GM21529 (cell line): ENCODE measurements at regions not wholly inside any gene's neighbourhood (a gene's known extent, or its start where the extent isn't known, plus 50 kb on each side); places are given as distances from the start of the nearest gene placed in this dataset.

Experiments
- ATAC-seq: cut with Tn5 transposase; IDR thresholded peaks from one replicate; pipeline ENCODE4 v1.9.1; 2021; ENCODE audit not compliant: unreplicated experiment

DNA sequence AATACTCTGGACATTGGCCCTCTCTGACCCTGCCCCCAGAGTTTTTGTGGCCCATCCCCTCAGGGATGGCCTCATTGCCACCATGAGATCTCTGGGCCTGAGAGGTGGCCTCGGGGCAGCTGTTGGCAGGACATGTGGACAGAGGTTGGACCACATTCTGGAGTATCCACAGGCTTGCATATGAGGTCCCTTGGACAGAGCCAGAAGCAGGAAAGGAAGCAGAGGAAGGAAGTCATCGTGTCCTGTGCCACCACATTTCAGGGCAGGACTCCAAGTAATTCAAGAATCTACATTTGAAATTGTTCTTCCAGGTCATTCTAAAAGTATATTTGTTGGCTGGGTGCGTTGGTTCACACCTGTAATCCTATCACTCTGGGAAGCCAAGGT lies 95.9 kb upstream of the PPP2R5A start:
- no peak for ATAC-seq

DNA sequence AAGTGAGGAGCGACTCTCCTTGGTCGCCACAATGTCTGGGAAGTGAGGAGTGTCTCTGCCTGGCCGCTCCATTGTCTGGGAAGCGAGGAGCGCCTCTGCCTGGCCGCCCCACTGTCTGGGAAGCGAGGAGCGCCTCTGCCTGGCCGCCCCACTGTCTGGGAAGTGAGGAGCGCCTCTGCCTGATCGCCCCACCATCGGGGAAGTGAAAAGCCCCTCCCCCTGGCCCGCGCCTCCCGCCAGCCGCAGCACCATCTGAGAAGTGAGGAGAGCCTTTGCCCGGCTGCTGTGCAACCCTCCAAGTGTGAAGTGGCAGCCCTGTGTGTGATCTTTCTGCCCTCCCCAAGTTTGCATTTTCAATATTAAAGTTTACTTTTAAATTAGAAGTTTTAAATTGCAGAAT lies 95.0 kb upstream of the PPP2R5A start:
- no peak for ATAC-seq

GRCh38 chr1:212192261-212192998 lies 92.8 kb upstream of the PPP2R5A start:
- no peak for ATAC-seq

- ATAC-seq = no peak
Observed at GRCh38 chr1:212196355-212196754, 88.9 kb upstream of the PPP2R5A start.

DNA sequence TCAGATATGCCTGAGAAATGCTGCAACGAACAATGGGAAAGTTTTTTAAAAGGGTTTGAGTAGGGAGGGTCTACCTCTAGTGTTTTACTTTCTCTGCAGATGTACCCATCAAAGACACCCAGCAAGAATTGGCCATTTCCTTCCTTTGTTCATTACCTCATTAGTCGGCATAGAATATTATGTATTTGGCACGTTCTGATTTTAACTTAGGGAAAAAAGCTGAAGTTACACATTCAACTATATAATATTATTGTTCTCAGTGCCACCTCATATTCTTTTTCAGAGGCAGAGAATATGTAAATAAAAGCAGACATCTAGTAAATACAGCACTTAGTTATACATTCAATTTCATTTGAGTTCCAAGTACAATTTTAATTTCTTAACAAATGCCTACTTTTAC lies 83.7 kb upstream of the PPP2R5A start:
- ATAC-seq = no peak

GRCh38 chr1:212203630-212204029 lies 81.6 kb upstream of the PPP2R5A start:
- no peak for ATAC-seq

- no peak for ATAC-seq
Observed at GRCh38 chr1:212205006-212205405, 80.2 kb upstream of the PPP2R5A start.

DNA sequence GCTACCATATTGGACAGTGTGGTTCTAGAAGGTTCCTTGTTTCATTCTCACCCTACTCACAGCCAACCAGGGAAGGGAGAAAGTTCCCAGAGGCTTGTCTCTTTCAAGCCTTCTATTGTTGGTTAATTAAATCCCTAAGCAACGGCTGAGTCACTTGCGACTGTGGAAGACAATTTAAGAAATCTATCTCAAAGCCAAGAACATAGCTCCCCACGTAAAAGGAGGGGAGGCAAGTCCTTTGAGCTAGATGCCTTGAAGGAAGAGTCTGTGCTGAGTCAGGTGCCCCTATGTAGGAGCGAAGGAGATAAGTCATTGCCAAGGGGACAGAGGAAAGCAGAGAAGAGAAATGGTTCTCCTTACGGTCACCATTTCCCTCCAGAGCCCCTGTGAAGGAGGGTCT lies 79.4 kb upstream of the PPP2R5A start:
- ATAC-seq = no peak

DNA sequence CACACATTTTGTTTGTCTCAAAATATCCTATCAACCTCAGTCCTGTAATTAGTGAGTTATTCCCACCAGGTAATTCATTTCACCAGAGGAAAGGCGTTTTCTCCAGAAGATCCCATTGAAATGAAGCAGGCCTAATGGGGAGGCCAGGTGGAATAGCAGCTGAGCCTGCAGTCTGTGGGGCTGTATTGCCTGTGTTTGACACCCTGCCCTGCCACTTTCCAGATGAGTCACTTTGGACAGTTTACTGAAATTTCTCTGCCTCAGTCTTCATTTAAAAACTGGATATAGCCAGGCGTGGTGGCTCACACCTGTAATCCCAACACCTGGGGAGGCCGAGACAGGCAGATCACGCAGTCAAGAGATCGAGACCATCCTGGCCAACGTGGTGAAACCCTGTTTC lies 78.1 kb upstream of the PPP2R5A start:
- no peak for ATAC-seq

DNA sequence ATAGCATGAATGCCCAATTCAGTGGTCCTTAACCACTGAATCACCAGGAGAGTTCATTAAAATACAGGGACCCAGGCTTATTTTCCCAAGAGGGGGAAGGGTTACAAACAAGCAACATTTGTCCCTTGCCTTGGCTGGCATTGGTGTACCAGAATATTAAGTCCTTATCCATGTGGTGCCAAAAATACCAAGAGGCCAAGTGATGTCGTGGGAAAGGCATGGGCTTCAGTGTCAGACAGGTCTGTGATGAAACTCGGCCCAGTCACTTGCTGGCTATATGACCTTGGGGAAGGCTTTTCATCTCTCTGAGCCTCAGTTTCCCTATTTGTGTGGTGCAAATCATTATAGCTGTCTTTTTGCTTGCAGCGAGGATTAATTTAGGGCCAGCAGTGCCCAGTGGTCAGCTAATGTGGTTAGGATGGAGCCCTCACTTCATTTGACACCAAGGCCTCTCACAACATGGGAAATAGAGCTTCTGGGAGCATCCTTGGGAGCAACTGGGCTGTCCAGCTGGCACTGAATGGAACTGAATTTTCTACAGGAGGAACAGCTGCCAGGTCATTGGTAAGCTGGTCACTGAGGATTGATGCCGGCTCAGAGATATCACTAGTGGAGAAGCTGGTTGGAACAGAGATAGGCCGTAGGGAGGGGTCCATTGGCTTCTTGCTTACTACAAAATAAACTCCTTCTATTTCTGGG lies 77.2 kb upstream of the PPP2R5A start:
- ATAC-seq = no peak

- no peak for ATAC-seq
Observed at GRCh38 chr1:212208978-212209644, 76.1 kb upstream of the PPP2R5A start.

DNA sequence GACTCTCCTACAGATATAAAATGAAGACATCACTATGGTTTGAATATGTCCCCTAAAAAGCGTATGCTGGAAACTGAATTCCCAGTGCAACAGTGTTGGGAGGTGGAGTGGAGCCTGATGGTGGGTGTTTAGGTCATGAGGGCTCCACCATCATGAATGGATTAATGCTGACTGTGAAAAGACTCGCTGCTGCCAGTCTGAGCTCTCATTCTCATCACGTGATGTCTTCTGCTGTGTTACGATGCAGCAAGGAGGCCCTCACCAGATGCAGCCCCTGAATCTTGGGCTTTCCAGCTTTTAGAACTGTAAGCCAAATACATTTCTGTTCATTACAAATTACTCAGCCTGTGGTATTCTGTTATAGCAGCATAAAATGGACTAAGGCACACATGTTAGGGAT lies 73.8 kb upstream of the PPP2R5A start:
- ATAC-seq = no peak

DNA sequence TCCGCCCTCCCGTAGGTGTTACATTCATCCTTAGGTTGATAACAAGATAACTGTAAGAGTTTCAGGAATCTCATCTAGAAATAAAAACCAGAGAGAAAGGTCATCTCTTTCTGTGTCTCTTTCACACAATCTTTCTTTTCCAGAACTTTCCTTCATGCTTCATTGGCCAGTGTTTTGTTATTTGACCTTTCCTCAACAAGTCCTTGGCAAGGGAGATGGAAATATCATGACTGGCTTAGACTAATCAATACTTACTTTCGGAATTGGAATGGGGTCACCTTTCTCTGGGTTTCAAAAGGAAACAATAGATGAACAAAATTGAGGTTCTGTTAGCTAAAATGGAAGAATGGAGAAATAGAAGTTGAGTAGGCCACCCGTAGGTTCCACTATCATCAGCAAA lies 72.9 kb upstream of the PPP2R5A start:
- ATAC-seq = no peak

DNA sequence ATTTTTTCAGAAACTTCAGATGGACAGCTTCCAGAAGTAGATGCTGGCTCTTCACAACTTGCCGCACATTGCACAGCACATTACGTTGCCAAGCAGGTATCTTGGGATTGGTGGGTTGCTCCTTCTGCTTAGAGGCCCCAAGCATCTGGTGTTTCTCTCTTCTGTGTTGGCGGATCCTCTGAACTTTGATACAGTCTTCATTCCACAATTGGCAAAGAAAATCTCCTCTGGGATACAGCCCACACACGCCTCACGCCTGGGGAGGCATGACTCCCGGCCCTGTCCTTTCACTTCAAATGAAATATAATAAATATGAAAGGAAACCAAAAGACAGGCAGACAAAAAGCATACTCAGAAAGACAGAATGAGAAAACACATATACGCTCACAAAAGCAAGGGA lies 72.3 kb upstream of the PPP2R5A start:
- ATAC-seq = no peak

DNA sequence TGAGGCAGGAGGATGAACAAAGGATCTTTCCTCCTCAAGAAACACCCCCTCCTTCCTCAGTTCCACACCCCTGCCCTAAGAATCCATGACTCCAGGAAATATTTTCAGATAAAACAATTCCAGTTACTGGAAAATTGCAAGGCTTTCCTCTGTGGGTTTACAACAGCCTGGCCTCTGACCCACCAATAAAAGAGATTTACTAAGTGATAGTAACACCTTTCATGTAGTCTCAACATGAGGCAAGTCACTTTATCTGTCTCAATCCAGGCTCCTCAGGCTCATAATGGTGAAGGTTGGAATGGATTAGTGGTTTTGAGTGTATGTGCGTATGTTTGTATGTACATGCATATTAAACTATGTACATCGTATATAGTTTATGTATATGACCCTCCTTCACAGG lies 71.4 kb upstream of the PPP2R5A start:
- no peak for ATAC-seq

DNA sequence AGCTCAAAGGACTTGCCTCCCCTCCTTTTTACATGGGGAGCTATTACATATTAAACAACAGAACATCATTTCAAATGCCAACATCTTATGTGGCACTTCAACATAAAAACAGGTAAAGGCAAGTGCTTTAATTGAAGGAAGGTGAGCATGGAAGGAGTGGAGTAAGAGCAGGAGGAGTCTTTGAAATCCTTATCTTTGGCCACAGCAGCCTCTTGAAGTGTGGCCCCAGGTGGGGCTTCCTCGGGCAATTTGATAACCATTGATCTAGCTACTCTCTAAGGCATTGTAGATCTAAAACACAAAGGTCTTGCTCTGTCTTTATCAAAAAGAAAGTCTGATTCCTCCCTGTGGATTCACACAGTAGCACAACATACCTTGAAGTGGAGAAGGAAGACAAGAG lies 70.9 kb upstream of the PPP2R5A start:
- no peak for ATAC-seq

DNA sequence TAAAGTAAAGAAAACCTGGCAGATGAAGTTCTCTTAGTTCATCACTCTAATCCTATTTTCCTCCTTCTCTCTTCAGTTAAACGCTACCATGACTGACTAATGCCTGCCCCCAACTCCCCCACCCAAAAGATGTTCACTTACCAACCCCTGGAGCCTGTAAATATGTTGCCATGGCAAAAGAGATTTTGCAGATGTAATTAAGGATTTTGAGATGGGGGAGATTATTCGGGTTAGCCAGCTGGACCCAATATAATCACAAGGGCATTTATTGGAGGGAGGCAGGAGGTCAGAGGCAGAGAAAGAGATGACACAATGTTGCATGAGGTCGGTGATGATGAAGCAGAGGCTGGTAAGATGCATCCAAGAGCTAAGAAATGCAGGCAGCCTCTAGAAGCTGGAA lies 69.3 kb upstream of the PPP2R5A start:
- ATAC-seq = no peak

- ATAC-seq = no peak
Observed at GRCh38 chr1:212217633-212218032, 67.6 kb upstream of the PPP2R5A start.

- ATAC-seq = no peak
Observed at GRCh38 chr1:212218065-212218464, 67.1 kb upstream of the PPP2R5A start.

- ATAC-seq = peak; percentile 100
Observed at GRCh38 chr1:212218911-212219310, 66.3 kb upstream of the PPP2R5A start.

GRCh38 chr1:212219679-212220463 lies 65.3 kb upstream of the PPP2R5A start:
- no peak for ATAC-seq
